IMR-90 (cell line): ENCODE measurements at regions not wholly inside any gene's neighbourhood (a gene's known extent, or its start where the extent isn't known, plus 50 kb on each side); places are given as distances from the start of the nearest gene placed in this dataset.

Experiments used
- ATAC-seq: fragments of 200-7000 bp; cut with Tn5 transposase; 2 replicates; pipeline ENCODE4 v1.9.1; 2020; ENCODE audit warnings: low read depth, mild to moderate bottlenecking, moderate library complexity
- BruUV-seq: library from RNA; stranded (reverse); fragments of 400-500 nt; replicated peaks from 2 replicates; lab custom pipeline; 2021; lab: Mats Ljungman, UMichigan
- CTCF ChIA-PET: fragments of 300-600 bp; formaldehyde crosslinking; extraction: SDS; loops from one replicate; lab custom pipeline; 2021; ENCODE audit warnings: antibody characterized with exemption; lab: Yijun Ruan, JAX
- POLR2A ChIA-PET: fragments of 300-600 bp; sonication (Branson Sonifier 250); formaldehyde crosslinking; loops from one replicate; lab custom pipeline; 2022; ENCODE audit warnings: antibody characterized with exemption; ENCODE audit not compliant: unreplicated experiment; lab: Charles Lee
- DNase-seq: peaks from one replicate; pipeline ENCODE4 v3.0.0; 2013
- H2AFZ ChIP-seq: replicated peaks from 2 replicates; pipeline ENCODE3; 2013; ENCODE audit warnings: low read length, mild to moderate bottlenecking; ENCODE audit not compliant: poor library complexity
- H2AK5ac ChIP-seq: 2 replicates; pipeline ENCODE4 v1.6.1; 2013; ENCODE audit warnings: low read depth, low read length, inconsistent platforms
- H2AK9ac ChIP-seq: replicated peaks from 2 replicates; pipeline ENCODE3; 2013; ENCODE audit warnings: mild to moderate bottlenecking, low read depth, low read length, moderate library complexity; ENCODE audit not compliant: poor library complexity
- H2BK120ac ChIP-seq: 2 replicates; pipeline ENCODE4 v1.6.1; 2013; ENCODE audit warnings: low read depth, low read length, inconsistent platforms
- H2BK15ac ChIP-seq: 3 replicates; pipeline ENCODE4 v1.6.1; 2013; ENCODE audit warnings: low read depth, low read length, inconsistent platforms
- H2BK20ac ChIP-seq: 2 replicates; pipeline ENCODE4 v1.6.1; 2013; ENCODE audit warnings: low read depth, mild to moderate bottlenecking, inconsistent platforms, low read length, moderate library complexity
- H2BK5ac ChIP-seq: 2 replicates; pipeline ENCODE4 v1.6.1; 2013; ENCODE audit warnings: mild to moderate bottlenecking, low read depth, low read length, inconsistent platforms; ENCODE audit not compliant: poor library complexity, severe bottlenecking
- H3K14ac ChIP-seq: replicated peaks from 2 replicates; pipeline ENCODE4 v1.6.1; 2013; ENCODE audit warnings: low read depth, low read length, inconsistent platforms
- H3K18ac ChIP-seq: 2 replicates; pipeline ENCODE4 v1.6.1; 2013; ENCODE audit warnings: low read depth, low read length, control low read depth
- H3K23ac ChIP-seq: 2 replicates; pipeline ENCODE4 v1.6.1; 2013; ENCODE audit warnings: low read depth, low read length, inconsistent platforms
- H3K27ac ChIP-seq: 2 replicates; pipeline ENCODE4 v1.5.1; 2013; ENCODE audit warnings: mild to moderate bottlenecking, control low read depth, low read length; ENCODE audit not compliant: insufficient read depth
- H3K27me3 ChIP-seq: 2 replicates; pipeline ENCODE4 v1.6.1; 2013; ENCODE audit warnings: low read length; ENCODE audit not compliant: control insufficient read depth, insufficient read depth
- H3K36me3 ChIP-seq: 2 replicates; pipeline ENCODE4 v1.6.1; 2013; ENCODE audit warnings: low read length, mixed read lengths; ENCODE audit not compliant: control insufficient read depth, insufficient read depth
- H3K4ac ChIP-seq: 2 replicates; pipeline ENCODE4 v1.6.1; 2013; ENCODE audit warnings: low read depth, low read length, inconsistent platforms
- H3K4me1 ChIP-seq: 2 replicates; pipeline ENCODE4 v1.6.1; 2013; ENCODE audit warnings: low read length, mixed read lengths; ENCODE audit not compliant: control insufficient read depth, insufficient read depth
- H3K4me2 ChIP-seq: 2 replicates; pipeline ENCODE4 v1.6.1; 2013; ENCODE audit warnings: low read depth, mild to moderate bottlenecking, control low read depth, low read length, moderate library complexity
- H3K4me3 ChIP-seq: 2 replicates; pipeline ENCODE4 v1.5.1; 2013; ENCODE audit warnings: low read depth, mild to moderate bottlenecking, control low read depth, low read length, moderate library complexity; ENCODE audit not compliant: insufficient read depth
- H3K56ac ChIP-seq: 2 replicates; pipeline ENCODE4 v1.6.1; 2013; ENCODE audit warnings: low read length, inconsistent platforms; ENCODE audit not compliant: insufficient read depth; ENCODE audit errors: extremely low read depth
- H3K79me1 ChIP-seq, 2 experiments: 2 replicates each; pipeline ENCODE4 v1.6.1; 2013; ENCODE audit warnings: low read length in 2 of 2, inconsistent platforms in 1 of 2, low read depth in 1 of 2
- H3K9ac ChIP-seq: 2 replicates; pipeline ENCODE4 v1.6.1; 2013; ENCODE audit warnings: low read depth, low read length, control low read depth
- H3K9me1 ChIP-seq: 2 replicates; pipeline ENCODE4 v1.6.1; 2013; ENCODE audit warnings: low read length, inconsistent platforms; ENCODE audit not compliant: insufficient read depth
- H3K9me3 ChIP-seq: 2 replicates; pipeline ENCODE4 v1.6.1; 2013; ENCODE audit warnings: low read length; ENCODE audit not compliant: control insufficient read depth, insufficient read depth
- H4K20me1 ChIP-seq: 2 replicates; pipeline ENCODE4 v1.6.1; 2013; ENCODE audit warnings: low read length, inconsistent platforms; ENCODE audit not compliant: insufficient read depth
- H4K5ac ChIP-seq: 2 replicates; pipeline ENCODE4 v1.6.1; 2013; ENCODE audit warnings: mild to moderate bottlenecking, low read depth, low read length, control low read depth
- H4K8ac ChIP-seq, 2 experiments: 2 replicates each; pipeline ENCODE4 v1.6.1; 2013; ENCODE audit warnings: low read depth in 2 of 2, low read length in 2 of 2, control low read depth in 1 of 2, inconsistent platforms in 1 of 2
- H4K91ac ChIP-seq: 2 replicates; pipeline ENCODE4 v1.6.1; 2013; ENCODE audit warnings: low read depth, low read length, inconsistent platforms; ENCODE audit not compliant: insufficient read depth
- BHLHE40 ChIP-seq: fragments of 150-350 bp; IDR thresholded peaks from 2 replicates; pipeline ENCODE4 v1.6.1; 2016; ENCODE audit warnings: mild to moderate bottlenecking, low read depth, low read length
- CEBPB ChIP-seq: IDR thresholded peaks from 2 replicates; pipeline ENCODE4 v1.6.1; 2012; ENCODE audit warnings: low read depth, low read length, improper control_type of control experiment
- CHD1 ChIP-seq: IDR thresholded peaks from 2 replicates; pipeline ENCODE4 v1.6.1; 2012; ENCODE audit warnings: low read depth, low read length, improper control_type of control experiment
- CTCF ChIP-seq: conservative IDR thresholded peaks from 2 replicates; pipeline ENCODE4 v1.5.1; 2012; ENCODE audit warnings: mild to moderate bottlenecking, low read depth, low read length, improper control_type of control experiment
- ELK1 ChIP-seq: fragments of 150-350 bp; IDR thresholded peaks from 2 replicates; pipeline ENCODE4 v1.6.1; 2016; ENCODE audit warnings: low read depth, mild to moderate bottlenecking, low read length, moderate library complexity, borderline replicate concordance
- FOS ChIP-seq: fragments of 150-350 bp; IDR thresholded peaks from 2 replicates; pipeline ENCODE4 v1.6.1; 2016; ENCODE audit warnings: low read depth, low read length
- MAFK ChIP-seq: IDR thresholded peaks from 2 replicates; pipeline ENCODE4 v1.6.1; 2012; ENCODE audit warnings: low read depth, low read length, improper control_type of control experiment
- MAZ ChIP-seq: IDR thresholded peaks from 2 replicates; pipeline ENCODE4 v1.6.1; 2012; ENCODE audit warnings: low read depth, mild to moderate bottlenecking, low read length, improper control_type of control experiment, moderate library complexity, borderline replicate concordance
- MXI1 ChIP-seq: IDR thresholded peaks from 2 replicates; pipeline ENCODE4 v1.6.1; 2012; ENCODE audit warnings: low read depth, mild to moderate bottlenecking, low read length, moderate library complexity, borderline replicate concordance
- NFE2L2 ChIP-seq: fragments of 150-350 bp; IDR thresholded peaks from 2 replicates; pipeline ENCODE4 v1.6.1; 2016; ENCODE audit warnings: low read depth, mild to moderate bottlenecking, low read length
- POLR2A ChIP-seq: IDR thresholded peaks from 2 replicates; pipeline ENCODE4 v1.6.1; 2012; ENCODE audit warnings: mild to moderate bottlenecking, low read depth, low read length
- RAD21 ChIP-seq: IDR thresholded peaks from 2 replicates; pipeline ENCODE4 v1.6.1; 2012; ENCODE audit warnings: low read length, improper control_type of control experiment
- RCOR1 ChIP-seq: IDR thresholded peaks from 2 replicates; pipeline ENCODE4 v1.6.1; 2012; ENCODE audit warnings: mild to moderate bottlenecking, low read length, improper control_type of control experiment; ENCODE audit not compliant: insufficient replicate concordance
- RFX5 ChIP-seq: IDR thresholded peaks from 2 replicates; pipeline ENCODE4 v1.8.0; 2012; ENCODE audit warnings: low read depth, mild to moderate bottlenecking, low read length, moderate library complexity
- SMC3 ChIP-seq: fragments of 150-350 bp; IDR thresholded peaks from 2 replicates; pipeline ENCODE4 v1.6.1; 2016; ENCODE audit warnings: low read depth, mild to moderate bottlenecking, antibody characterized with exemption, low read length, moderate library complexity
- USF2 ChIP-seq: fragments of 150-350 bp; IDR thresholded peaks from 2 replicates; pipeline ENCODE4 v1.6.1; 2017; ENCODE audit warnings: mild to moderate bottlenecking, antibody characterized with exemption, low read length, low read depth
- WGBS, 2 experiments: methylation state at CpG; one replicate each; pipeline versions ENCODE4 v1.1.5 to v1.1.7; 2013; ENCODE audit warnings: missing lambda C conversion rate in 2 of 2; ENCODE audit not compliant: insufficient read length in 1 of 2; ENCODE audit errors: extremely low coverage in 2 of 2; 5-methylcytosine and 5-hydroxymethylcytosine counted together
- dilution Hi-C: fragments of 300-500 bp; cut with HindIII; formaldehyde crosslinking; loops from one replicate; pipeline ENCODE4 v1.14.3; 2018; ENCODE audit warnings: low sequenced_read_pairs; ENCODE audit not compliant: unreplicated experiment
- in situ Hi-C: fragments of 300-500 bp; cut with MboI; formaldehyde crosslinking; loops from 3 replicates; pipeline ENCODE4 v1.14.3; 2019; ENCODE audit warnings: low sequenced_read_pairs, inconsistent platforms, mixed read lengths
- intact Hi-C: fragments of 100-400 bp; cut with micrococcal nuclease; formaldehyde crosslinking; loops from 2 replicates; pipeline ENCODE4 v1.10.0; 2022

GRCh38 chr5:167987490-167988280 lies 303.8 kb upstream of the WWC1 start:
- Histone ChIP-seq H3K18ac (no peak overlapping the region), H2BK20ac (no peak overlapping the region), H3K4me3 (no peak overlapping the region), H3K27ac (no peak overlapping the region), H3K36me3 (no peaks in the 10 kb centered on the region), H3K4me2 (no peak overlapping the region), H4K20me1 (no peaks in the 10 kb centered on the region), H3K14ac (no peak overlapping the region), H3K9me1 (no peaks in the 10 kb centered on the region), H3K27me3 (peaks cover 2% of the 10 kb centered on the region; the same call in 1 of the 2 replicates), H2AFZ (no peak overlapping the region), H3K23ac (no peak overlapping the region), H3K56ac (no peak overlapping the region), H4K91ac (no peak overlapping the region), H4K8ac (no peak overlapping the region), H3K4ac (no peak overlapping the region), H2BK15ac (no peak overlapping the region), H4K5ac (no peak overlapping the region), H2BK5ac (no peak overlapping the region), H2BK120ac (no peak overlapping the region), H2AK5ac (no peak overlapping the region), H3K79me1 (no peaks in the 10 kb centered on the region), H3K9me3 (no peaks in the 10 kb centered on the region), H2AK9ac (no peak overlapping the region), H3K9ac (no peak overlapping the region), H3K4me1 (no peaks in the 10 kb centered on the region)
- ChIA-PET POLR2A (no interaction called here), CTCF (no interaction called here)
- intact Hi-C loops, result no loop called here
- DNase-seq (no peak), ATAC-seq (no peak)
- dilution Hi-C loops, result no loop called here
- 74% methylated on average over 3 of the region's 12 CpGs; no CpG with 5 or more reads in 1 of the 2 experiments for whole genome bisulfite sequencing, 2 experiments
- in situ Hi-C loops, result no loop called here
- TF ChIP-seq NFE2L2 (no peak), CEBPB (no peak), CTCF (no peak), MXI1 (no peak), RFX5 (no peak), SMC3 (no peak), CHD1 (no peak), MAFK (no peak), MAZ (no peak), ELK1 (no peak), FOS (no peak), USF2 (no peak), RCOR1 (no peak), BHLHE40 (no peak), POLR2A (no peak), RAD21 (no peak)
- no TSS peak for BruUV-seq
